T-helper 17 cell (primary cell): ENCODE measurements at regions not wholly inside any gene's neighbourhood (a gene's known extent, or its start where the extent isn't known, plus 50 kb on each side); places are given as distances from the start of the nearest gene placed in this dataset.
A peak's percentile ranks its signal among the peaks of the same experiment; 100 is the strongest.

Experiments used
- ATAC-seq: fragments of 150-1000 bp; cut with Tn5 transposase; 2 replicates; pipeline ENCODE4 v1.10.0; 2021; ENCODE audit warnings: mild to moderate bottlenecking, moderate library complexity
- DNase-seq, 3 donors: peaks; one replicate each; pipeline versions ENCODE4 v3.0.0 to v3.0.0-alpha.2; 2020 to 2021
- H3K9me3 ChIP-seq: one replicate; pipeline ENCODE4 v1.7.0; 2013; ENCODE audit warnings: low read length, mild to moderate bottlenecking; ENCODE audit not compliant: control insufficient read depth, poor library complexity, severe bottlenecking
- H3K27ac Mint-ChIP-seq: one replicate; pipeline ENCODE4 v1.8.0; 2022; ENCODE audit warnings: mild to moderate bottlenecking, moderate library complexity, mixed read lengths
- H3K27me3 Mint-ChIP-seq: one replicate; pipeline ENCODE4 v1.8.0; 2022; ENCODE audit warnings: mixed read lengths
- H3K36me3 Mint-ChIP-seq: one replicate; pipeline ENCODE4 v1.8.0; 2022; ENCODE audit warnings: low read depth, mixed read lengths
- H3K4me1 Mint-ChIP-seq: one replicate; pipeline ENCODE4 v1.8.0; 2022; ENCODE audit warnings: mild to moderate bottlenecking, mixed read lengths
- H3K4me3 Mint-ChIP-seq: one replicate; pipeline ENCODE4 v1.8.0; 2022; ENCODE audit warnings: mild to moderate bottlenecking, moderate library complexity, mixed read lengths

- no peaks in the 10 kb centered on the region for H3K9me3 ChIP-seq
- no peak for DNase-seq
- peaks cover 9% of the 10 kb centered on the region for H3K4me1 Mint-ChIP-seq
- no peak overlapping the region for H3K4me3 Mint-ChIP-seq
- no peak overlapping the region for H3K27ac Mint-ChIP-seq
- peaks cover 28% of the 10 kb centered on the region for H3K27me3 Mint-ChIP-seq
- ATAC-seq, result no peak
- H3K36me3 Mint-ChIP-seq, result no peaks in the 10 kb centered on the region
These were observed 227.1 kb downstream of the VRK1 start for GRCh38 chr14:97024300-97024699.

- Mint-ChIP-seq H3K27me3 (peaks cover 30% of the 10 kb centered on the region), H3K4me3 (no peak overlapping the region), H3K4me1 (peaks cover 9% of the 10 kb centered on the region), H3K36me3 (no peaks in the 10 kb centered on the region), H3K27ac (no peak overlapping the region)
- ATAC-seq (no peak), DNase-seq (no peak)
- no peaks in the 10 kb centered on the region for H3K9me3 ChIP-seq
These were observed 228.5 kb downstream of the VRK1 start for GRCh38 chr14:97025722-97026121.

- Mint-ChIP-seq H3K4me3 (no peak overlapping the region), H3K27me3 (peaks cover 46% of the 10 kb centered on the region), H3K36me3 (peaks cover 3% of the 10 kb centered on the region), H3K4me1 (peaks cover 4% of the 10 kb centered on the region), H3K27ac (no peak overlapping the region)
- no peaks in the 10 kb centered on the region for H3K9me3 ChIP-seq
- DNase-seq (no peak), ATAC-seq (no peak)
These were observed 230.2 kb downstream of the VRK1 start for GRCh38 chr14:97027256-97027999.

- H3K27ac Mint-ChIP-seq, result no peak overlapping the region
- peaks cover 49% of the 10 kb centered on the region for H3K27me3 Mint-ChIP-seq
- no peak for ATAC-seq
- no peaks in the 10 kb centered on the region for H3K9me3 ChIP-seq
- H3K36me3 Mint-ChIP-seq, result peaks cover 4% of the 10 kb centered on the region
- H3K4me1 Mint-ChIP-seq, result peaks cover 9% of the 10 kb centered on the region
- H3K4me3 Mint-ChIP-seq, result no peak overlapping the region
- DNase-seq, result no peak
These were observed 231.2 kb downstream of the VRK1 start for GRCh38 chr14:97028382-97028781.

GRCh38 chr14:97029800-97030199, 232.6 kb downstream of the VRK1 start:
- DNase-seq, result no peak
- Mint-ChIP-seq H3K4me3 (no peak overlapping the region), H3K36me3 (peaks cover 4% of the 10 kb centered on the region), H3K27ac (no peak overlapping the region), H3K27me3 (peaks cover 56% of the 10 kb centered on the region), H3K4me1 (peaks cover 9% of the 10 kb centered on the region)
- ATAC-seq, result no peak
- no peaks in the 10 kb centered on the region for H3K9me3 ChIP-seq

- DNase-seq, result no peak
- Mint-ChIP-seq H3K27me3 (peaks cover 61% of the 10 kb centered on the region), H3K36me3 (peaks cover 4% of the 10 kb centered on the region), H3K27ac (no peak overlapping the region), H3K4me3 (no peak overlapping the region), H3K4me1 (peaks cover 9% of the 10 kb centered on the region)
- no peaks in the 10 kb centered on the region for H3K9me3 ChIP-seq
- ATAC-seq, result no peak
These were observed 234.3 kb downstream of the VRK1 start for GRCh38 chr14:97031530-97031929.

GRCh38 chr14:97033556-97034081, 236.4 kb downstream of the VRK1 start:
- Mint-ChIP-seq H3K27ac (no peak overlapping the region), H3K4me3 (peak overlapping the region; percentile 72), H3K36me3 (peaks cover 4% of the 10 kb centered on the region), H3K4me1 (peaks cover 9% of the 10 kb centered on the region), H3K27me3 (peaks cover 51% of the 10 kb centered on the region)
- H3K9me3 ChIP-seq, result no peaks in the 10 kb centered on the region
- ATAC-seq (no peak), DNase-seq (no peak)

- no peak overlapping the region for H3K27ac Mint-ChIP-seq
- ATAC-seq, result no peak
- H3K36me3 Mint-ChIP-seq, result peaks cover 4% of the 10 kb centered on the region
- H3K4me1 Mint-ChIP-seq, result peaks cover 7% of the 10 kb centered on the region
- peaks cover 3% of the 10 kb centered on the region for H3K9me3 ChIP-seq
- H3K27me3 Mint-ChIP-seq, result peaks cover 40% of the 10 kb centered on the region
- no peak for DNase-seq
- no peak overlapping the region for H3K4me3 Mint-ChIP-seq
These were observed 239.1 kb downstream of the VRK1 start for GRCh38 chr14:97036086-97036852.

- no peaks in the 10 kb centered on the region for H3K4me1 Mint-ChIP-seq
- no peak for ATAC-seq
- DNase-seq, result no peak
- no peaks in the 10 kb centered on the region for H3K36me3 Mint-ChIP-seq
- H3K4me3 Mint-ChIP-seq, result no peak overlapping the region
- peaks cover 3% of the 10 kb centered on the region for H3K9me3 ChIP-seq
- peaks cover 20% of the 10 kb centered on the region for H3K27me3 Mint-ChIP-seq
- no peak overlapping the region for H3K27ac Mint-ChIP-seq
These were observed 242.7 kb downstream of the VRK1 start for GRCh38 chr14:97039717-97040363.

GRCh38 chr14:97046967-97047366, 249.8 kb downstream of the VRK1 start:
- H3K9me3 ChIP-seq, result no peaks in the 10 kb centered on the region
- Mint-ChIP-seq H3K4me3 (no peak overlapping the region), H3K4me1 (no peaks in the 10 kb centered on the region), H3K36me3 (peaks cover 2% of the 10 kb centered on the region), H3K27ac (no peak overlapping the region), H3K27me3 (peaks cover 18% of the 10 kb centered on the region)
- ATAC-seq (no peak), DNase-seq (no peak)

- Mint-ChIP-seq H3K4me3 (no peak overlapping the region), H3K36me3 (no peaks in the 10 kb centered on the region), H3K27ac (no peak overlapping the region), H3K4me1 (no peaks in the 10 kb centered on the region), H3K27me3 (peaks cover 6% of the 10 kb centered on the region)
- no peaks in the 10 kb centered on the region for H3K9me3 ChIP-seq
- ATAC-seq (no peak), DNase-seq (no peak)
These were observed 254.8 kb downstream of the VRK1 start for GRCh38 chr14:97052001-97052400.

GRCh38 chr14:97053941-97054340, 256.8 kb downstream of the VRK1 start:
- ATAC-seq, result no peak
- Mint-ChIP-seq H3K4me1 (no peaks in the 10 kb centered on the region), H3K27me3 (peaks cover 6% of the 10 kb centered on the region), H3K36me3 (no peaks in the 10 kb centered on the region), H3K27ac (no peak overlapping the region), H3K4me3 (no peak overlapping the region)
- DNase-seq, result no peak
- H3K9me3 ChIP-seq, result no peaks in the 10 kb centered on the region

- H3K27ac Mint-ChIP-seq, result no peak overlapping the region
- H3K27me3 Mint-ChIP-seq, result peaks cover 6% of the 10 kb centered on the region
- no peaks in the 10 kb centered on the region for H3K4me1 Mint-ChIP-seq
- no peaks in the 10 kb centered on the region for H3K36me3 Mint-ChIP-seq
- H3K9me3 ChIP-seq, result no peaks in the 10 kb centered on the region
- no peak overlapping the region for H3K4me3 Mint-ChIP-seq
- DNase-seq (no peak), ATAC-seq (no peak)
These were observed 258.2 kb downstream of the VRK1 start for GRCh38 chr14:97055355-97055754.
